H1 (cell line): ENCODE measurements at regions not wholly inside any gene's neighbourhood (a gene's known extent, or its start where the extent isn't known, plus 50 kb on each side); places are given as distances from the start of the nearest gene placed in this dataset.

Source experiments
- CTCF ChIA-PET: fragments of 300-600 bp; sonication (Branson Sonifier 250); formaldehyde crosslinking; loops from one replicate; lab custom pipeline; 2021; ENCODE audit not compliant: partially characterized antibody; lab: Charles Lee
- POLR2A ChIA-PET: fragments of 300-600 bp; sonication (Branson Sonifier 250); formaldehyde crosslinking; loops from one replicate; lab custom pipeline; 2021; ENCODE audit warnings: inconsistent platforms; ENCODE audit not compliant: partially characterized antibody; lab: Charles Lee
- DNase-seq, 2 experiments: peaks; one replicate each; pipeline versions ENCODE4 v3.0.0 to v3.0.0-alpha.2; 2010 to 2022; ENCODE audit warnings: low spot score in 2 of 2, low read depth in 1 of 2, mixed read lengths in 1 of 2
- FAIRE-seq: peaks from 2 replicates; lab custom pipeline; 2011; peaks lifted over from hg19 to GRCh38; lab: Jason Lieb, UNC
- H2AFZ ChIP-seq: 2 replicates; pipeline ENCODE4 v1.8.1; 2012; ENCODE audit warnings: low read length, inconsistent platforms
- H2AK5ac ChIP-seq: 2 replicates; pipeline ENCODE4 v1.6.1; 2013; ENCODE audit warnings: low read depth, low read length
- H2BK120ac ChIP-seq: replicated peaks from 2 replicates; pipeline ENCODE3; 2013; ENCODE audit warnings: low read depth, low read length, inconsistent platforms
- H2BK12ac ChIP-seq: 2 replicates; pipeline ENCODE4 v1.6.1; 2013; ENCODE audit warnings: low read depth, low read length
- H2BK15ac ChIP-seq: 2 replicates; pipeline ENCODE4 v1.6.1; 2013; ENCODE audit warnings: low read length
- H2BK20ac ChIP-seq: 2 replicates; pipeline ENCODE4 v1.6.1; 2013; ENCODE audit warnings: low read length
- H2BK5ac ChIP-seq: 2 replicates; pipeline ENCODE4 v1.6.1; 2013; ENCODE audit warnings: low read depth, low read length
- H3K14ac ChIP-seq: 2 replicates; pipeline ENCODE4 v1.6.1; 2013; ENCODE audit warnings: inconsistent platforms; ENCODE audit not compliant: insufficient read length
- H3K18ac ChIP-seq: 2 replicates; pipeline ENCODE4 v1.6.1; 2013; ENCODE audit warnings: low read length; ENCODE audit errors: extremely low read depth
- H3K23ac ChIP-seq: 2 replicates; pipeline ENCODE4 v1.6.1; 2013; ENCODE audit warnings: inconsistent platforms; ENCODE audit not compliant: insufficient read length
- H3K23me2 ChIP-seq: 2 replicates; pipeline ENCODE4 v1.6.1; 2013; ENCODE audit warnings: low read depth, low read length
- H3K27ac ChIP-seq: 2 replicates; pipeline ENCODE4 v1.6.1; 2011; ENCODE audit warnings: low read depth, low read length, inconsistent platforms
- H3K27me3 ChIP-seq, 4 experiments: replicated peaks in 1 of 4; 1 replicate in 1 of 4; 2 replicates in 3 of 4; pipeline versions ENCODE4 v1.6.1 to v1.8.1; 2011 to 2013; ENCODE audit warnings: low read length in 3 of 4, mild to moderate bottlenecking in 3 of 4, inconsistent platforms in 2 of 4, mixed read lengths in 2 of 4, moderate library complexity in 1 of 4; ENCODE audit not compliant: control insufficient read depth in 3 of 4, insufficient read depth in 3 of 4; ENCODE audit errors: extremely low read depth in 1 of 4
- H3K36me3 ChIP-seq, 4 experiments: 2 replicates each; pipeline versions ENCODE4 v1.6.1 to v1.8.1; 2011 to 2013; ENCODE audit warnings: mild to moderate bottlenecking in 4 of 4, low read length in 3 of 4, moderate library complexity in 2 of 4, control low read depth in 1 of 4, inconsistent platforms in 1 of 4; ENCODE audit not compliant: insufficient read depth in 4 of 4, control insufficient read depth in 2 of 4
- H3K4ac ChIP-seq: replicated peaks from 2 replicates; pipeline ENCODE3; 2013; ENCODE audit warnings: low read length, low read depth, mixed read lengths, inconsistent platforms; ENCODE audit not compliant: insufficient read length
- H3K4me1 ChIP-seq, 4 experiments: replicated peaks in 1 of 4; 1 replicate in 1 of 4; 2 replicates in 3 of 4; pipeline versions ENCODE4 v1.6.1 to v1.8.1; 2011 to 2013; ENCODE audit warnings: low read length in 3 of 4, inconsistent platforms in 2 of 4, mixed read lengths in 1 of 4; ENCODE audit not compliant: insufficient read depth in 4 of 4, control insufficient read depth in 3 of 4
- H3K4me2 ChIP-seq, 2 experiments: 2 replicates each; pipeline versions ENCODE4 v1.6.1 to v1.8.1; 2011 to 2013; ENCODE audit warnings: low read depth in 2 of 2, low read length in 2 of 2, control low read depth in 1 of 2, inconsistent platforms in 1 of 2, mild to moderate bottlenecking in 1 of 2; ENCODE audit not compliant: insufficient read depth in 1 of 2
- H3K4me3 ChIP-seq, 4 experiments: fragments of 200-600, 300-600 bp in 1 of 4; sonication (generic), shearing (Covaris generic), sonication (Bioruptor Twin) in 1 of 4; 2 replicates each; pipeline versions ENCODE4 v1.5.1 to v1.8.1; 2011 to 2016; ENCODE audit warnings: low read length in 4 of 4, low read depth in 3 of 4, control low read depth in 2 of 4, inconsistent platforms in 2 of 4, mild to moderate bottlenecking in 2 of 4, mixed read lengths in 1 of 4, moderate library complexity in 1 of 4; ENCODE audit not compliant: insufficient read depth in 2 of 4; ENCODE audit errors: extremely low read depth in 1 of 4
- H3K56ac ChIP-seq: replicated peaks from 2 replicates; pipeline ENCODE3; 2013; ENCODE audit warnings: low read depth, mild to moderate bottlenecking, mixed read lengths, low read length, inconsistent platforms; ENCODE audit not compliant: insufficient read length
- H3K79me1 ChIP-seq: 2 replicates; pipeline ENCODE4 v1.6.1; 2013; ENCODE audit warnings: low read depth, low read length, control low read depth
- H3K79me2 ChIP-seq, 2 experiments: 2 replicates each; pipeline versions ENCODE4 v1.6.1 to v1.8.1; 2012 to 2013; ENCODE audit warnings: low read length in 2 of 2, mild to moderate bottlenecking in 2 of 2, inconsistent platforms in 1 of 2; ENCODE audit not compliant: insufficient read depth in 2 of 2, control insufficient read depth in 1 of 2
- H3K9ac ChIP-seq, 4 experiments: replicated peaks in 1 of 4; 1 replicate in 1 of 4; 2 replicates in 3 of 4; pipeline versions ENCODE4 v1.6.1 to v1.8.1; 2011 to 2013; ENCODE audit warnings: low read depth in 3 of 4, low read length in 3 of 4, control low read depth in 2 of 4, mild to moderate bottlenecking in 2 of 4, moderate library complexity in 2 of 4, inconsistent platforms in 1 of 4; ENCODE audit errors: extremely low read depth in 1 of 4
- H3K9me3 ChIP-seq, 2 experiments: 2 replicates each; pipeline versions ENCODE4 v1.6.1 to v1.8.1; 2012 to 2013; ENCODE audit warnings: mild to moderate bottlenecking in 2 of 2, moderate library complexity in 2 of 2, control low read depth in 1 of 2, inconsistent platforms in 1 of 2, low read depth in 1 of 2, low read length in 1 of 2, mixed read lengths in 1 of 2; ENCODE audit not compliant: insufficient read depth in 2 of 2
- H4K20me1 ChIP-seq, 2 experiments: replicated peaks in 1 of 2; 2 replicates each; pipeline versions ENCODE3 to v1.8.1; 2011 to 2013; ENCODE audit warnings: inconsistent platforms in 2 of 2, low read length in 2 of 2, mild to moderate bottlenecking in 1 of 2; ENCODE audit not compliant: insufficient read depth in 2 of 2, control insufficient read depth in 1 of 2
- H4K5ac ChIP-seq: 2 replicates; pipeline ENCODE4 v1.6.1; 2013; ENCODE audit warnings: low read length, low read depth, mixed read lengths, inconsistent platforms; ENCODE audit not compliant: insufficient read length
- H4K8ac ChIP-seq: 2 replicates; pipeline ENCODE4 v1.8.0; 2013; ENCODE audit warnings: mild to moderate bottlenecking, moderate library complexity, low read length, inconsistent platforms; ENCODE audit not compliant: insufficient read depth; ENCODE audit errors: extremely low read depth
- H4K91ac ChIP-seq: replicated peaks from 2 replicates; pipeline ENCODE3; 2013; ENCODE audit warnings: low read length, mixed read lengths, inconsistent platforms; ENCODE audit not compliant: insufficient read length
- CEBPB ChIP-seq: IDR thresholded peaks from 2 replicates; pipeline ENCODE4 v1.6.1; 2012; ENCODE audit warnings: low read depth, low read length
- CHD2 ChIP-seq: IDR thresholded peaks from 2 replicates; pipeline ENCODE4 v1.6.1; 2012; ENCODE audit warnings: low read length, improper control_type of control experiment
- EZH2 ChIP-seq: fragments of 200-600 bp; sonication (generic); IDR thresholded peaks from 2 replicates; pipeline ENCODE4 v1.7.1; 2012; ENCODE audit warnings: low read depth, mild to moderate bottlenecking, moderate library complexity, low read length, inconsistent platforms; ENCODE audit not compliant: severe bottlenecking
- JUND ChIP-seq: IDR thresholded peaks from 2 replicates; pipeline ENCODE4 v1.6.1; 2011; ENCODE audit warnings: mild to moderate bottlenecking, improper control_type of control experiment, low read length
- KDM4A ChIP-seq: IDR thresholded peaks from one replicate; pipeline ENCODE4 v1.7.1; 2012; ENCODE audit warnings: low read depth, mild to moderate bottlenecking, moderate library complexity, low read length, inconsistent platforms; ENCODE audit not compliant: severe bottlenecking
- PHF8 ChIP-seq: fragments of 200-600 bp; sonication (generic); conservative IDR thresholded peaks from 2 replicates; pipeline ENCODE4 v1.7.1; 2012; ENCODE audit warnings: low read depth, mild to moderate bottlenecking, inconsistent platforms, low read length, moderate library complexity
- POU5F1 ChIP-seq: IDR thresholded peaks from 2 replicates; pipeline ENCODE4 v1.6.1; 2011; ENCODE audit warnings: low read depth, mild to moderate bottlenecking, low read length, moderate library complexity
- RFX5 ChIP-seq: IDR thresholded peaks from 2 replicates; pipeline ENCODE4 v1.6.1; 2011; ENCODE audit warnings: low read depth, low read length, improper control_type of control experiment, borderline replicate concordance
- SUZ12 ChIP-seq: fragments of 200-600 bp; sonication (generic); IDR thresholded peaks from 2 replicates; pipeline ENCODE4 v1.6.1; 2012; ENCODE audit warnings: mild to moderate bottlenecking, inconsistent platforms, low read length, moderate library complexity, mixed read lengths
- TEAD4 ChIP-seq: IDR thresholded peaks from 2 replicates; pipeline ENCODE4 v1.6.1; 2012; ENCODE audit warnings: low read depth, low read length, inconsistent platforms, mixed read lengths
- whole genome bisulfite sequencing, 2 experiments: shearing (Covaris generic) in 1 of 2; methylation state at CpG; one replicate each; pipeline versions ENCODE4 v1.1.6 to v1.1.7; 2013 to 2015; ENCODE audit warnings: low lambda C conversion rate in 2 of 2, mixed read lengths in 2 of 2, inconsistent platforms in 1 of 2, low coverage in 1 of 2, missing lambda C conversion rate in 1 of 2; ENCODE audit not compliant: insufficient replicate concordance in 2 of 2, insufficient coverage in 1 of 2, insufficient read length in 1 of 2; ENCODE audit errors: extremely low coverage in 1 of 2, missing lambda C conversion rate in 1 of 2; 5-methylcytosine and 5-hydroxymethylcytosine counted together
- TF ChIP-seq, protein P1 (sequence below): IDR thresholded peaks from 2 replicates; pipeline ENCODE4 v1.6.1; 2011; ENCODE audit warnings: low read length, improper control_type of control experiment

DNA sequence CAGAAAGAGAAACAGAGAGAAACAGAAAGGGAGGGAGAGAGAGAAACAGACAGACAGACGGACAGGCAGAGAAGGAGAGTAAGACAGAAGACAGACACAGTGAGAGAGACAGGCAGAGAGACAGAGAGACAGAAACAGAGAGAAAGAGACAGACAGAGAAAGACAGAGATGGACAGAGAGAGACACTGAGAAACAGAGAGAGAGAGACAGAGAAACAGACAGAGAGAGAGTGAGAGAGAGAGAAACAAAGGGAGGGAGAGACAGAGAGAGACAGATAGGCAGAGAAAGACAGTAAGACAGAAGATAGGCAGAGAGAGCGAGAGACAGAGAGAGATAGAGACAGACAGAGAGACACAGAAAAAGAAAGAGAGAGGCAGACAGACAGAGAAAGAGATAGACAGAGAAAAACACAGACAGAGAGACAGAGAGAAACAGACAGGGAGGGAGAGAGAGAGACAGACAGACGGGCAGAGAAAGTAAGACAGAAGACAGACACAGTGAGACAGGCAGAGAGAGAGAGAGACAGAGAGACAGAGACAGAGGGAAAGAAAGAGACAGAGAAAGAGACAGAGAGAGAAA is 753.4 kb upstream of the DEFB115 start:
- no peak overlapping the region for H3K23ac ChIP-seq
- DNase-seq (no peak), FAIRE-seq (no peak)
- H3K4me3 ChIP-seq: no peak overlapping the region
- no peak overlapping the region for H4K5ac ChIP-seq
- H2BK12ac ChIP-seq: no peak overlapping the region
- no peak overlapping the region for H2BK20ac ChIP-seq
- no peak overlapping the region for H4K91ac ChIP-seq
- no peak overlapping the region for H3K18ac ChIP-seq
- H3K36me3 ChIP-seq: no peaks in the 10 kb centered on the region
- CTCF ChIA-PET: no interaction called here
- no peak overlapping the region for H2BK120ac ChIP-seq
- peaks cover 2% of the 10 kb centered on the region; the same call in 1 of the 2 replicates for H3K23me2 ChIP-seq
- no peaks in the 10 kb centered on the region for H3K79me1 ChIP-seq
- no peak overlapping the region for H2BK5ac ChIP-seq
- no peaks in the 10 kb centered on the region for H3K27me3 ChIP-seq
- WGBS, 2 experiments: 83% methylated on average over 3 of the region's 3 CpGs; no CpG with 5 or more reads in 1 of the 2 experiments
- no peak overlapping the region for H3K9ac ChIP-seq
- H4K8ac ChIP-seq: no peak overlapping the region
- no peaks in the 10 kb centered on the region for H3K79me2 ChIP-seq
- H3K4me1 ChIP-seq: no peaks in the 10 kb centered on the region
- H3K27ac ChIP-seq: no peak overlapping the region
- H3K56ac ChIP-seq: no peak overlapping the region
- H3K9me3 ChIP-seq: peaks cover 28 to 69% of the 10 kb centered on the region in 2 experiments
- H3K4me2 ChIP-seq: no peak overlapping the region
- H4K20me1 ChIP-seq: no peaks in the 10 kb centered on the region
- H3K4ac ChIP-seq: no peak overlapping the region
- H3K14ac ChIP-seq: no peak overlapping the region
- H2AFZ ChIP-seq: no peak overlapping the region
- no peak overlapping the region for H2BK15ac ChIP-seq
- POLR2A ChIA-PET: no interaction called here
- H2AK5ac ChIP-seq: no peak overlapping the region
- TF ChIP-seq EZH2 (no peak), PHF8 (no peak), CHD2 (no peak), SUZ12 (no peak), JUND (no peak), KDM4A (no peak), RFX5 (no peak), TEAD4 (no peak), CEBPB (no peak), POU5F1 (no peak)
- TF ChIP-seq, protein P1, sequence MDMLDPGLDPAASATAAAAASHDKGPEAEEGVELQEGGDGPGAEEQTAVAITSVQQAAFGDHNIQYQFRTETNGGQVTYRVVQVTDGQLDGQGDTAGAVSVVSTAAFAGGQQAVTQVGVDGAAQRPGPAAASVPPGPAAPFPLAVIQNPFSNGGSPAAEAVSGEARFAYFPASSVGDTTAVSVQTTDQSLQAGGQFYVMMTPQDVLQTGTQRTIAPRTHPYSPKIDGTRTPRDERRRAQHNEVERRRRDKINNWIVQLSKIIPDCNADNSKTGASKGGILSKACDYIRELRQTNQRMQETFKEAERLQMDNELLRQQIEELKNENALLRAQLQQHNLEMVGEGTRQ: no peak
